ENCODE measurements at regions not wholly inside any gene's neighbourhood (a gene's known extent, or its start where the extent isn't known, plus 50 kb on each side); places are given as distances from the start of the nearest gene placed in this dataset.

GRCh38 chr10:79005126-79005810 lies 63.5 kb upstream of the ZMIZ1 start:
- H3K27ac ChIP-seq, result no peak overlapping the region
- H3K4me1 ChIP-seq, result peaks cover 0 to 10% (median 0%) of the 10 kb centered on the region in 3 donors
- TF ChIP-seq CTCF (IDR thresholded peaks at IDR 0.05), result no peak
- H3K27me3 ChIP-seq, result no peaks in the 10 kb centered on the region
- H3K36me3 ChIP-seq, result no peaks in the 10 kb centered on the region
- DNase-seq (no peak), ATAC-seq (no peak), FAIRE-seq (no peak)
- no peaks in the 10 kb centered on the region for H3K9me3 ChIP-seq
- 72 to 75% methylated on average over 11 of the region's 11 CpGs for WGBS, 2 donors
- intact Hi-C loops (cut with DNase I), result no loop called here
- no peak overlapping the region for H3K4me3 ChIP-seq

- FAIRE-seq, result no peak
- Histone ChIP-seq H3K27me3 (no peaks in the 10 kb centered on the region), H3K27ac (no peak overlapping the region), H3K4me1 (peaks cover 0 to 10% (median 0%) of the 10 kb centered on the region in 3 donors), H3K9me3 (no peaks in the 10 kb centered on the region), H3K4me3 (no peak overlapping the region), H3K36me3 (no peaks in the 10 kb centered on the region)
- intact Hi-C loops (cut with DNase I), result no loop called here
- WGBS, 2 donors, result 93 to 95% methylated on average over 8 of the region's 8 CpGs
- no peak for ATAC-seq
- no peak for DNase-seq
- no peak for TF ChIP-seq CTCF (IDR thresholded peaks at IDR 0.05)
Observed at GRCh38 chr10:79007018-79007417, 61.7 kb upstream of the ZMIZ1 start.

GRCh38 chr10:79007421-79008319 lies 61.1 kb upstream of the ZMIZ1 start:
- Histone ChIP-seq H3K4me1 (peaks cover 0 to 10% (median 0%) of the 10 kb centered on the region in 3 donors), H3K27ac (no peak overlapping the region), H3K9me3 (no peaks in the 10 kb centered on the region), H3K36me3 (no peaks in the 10 kb centered on the region), H3K4me3 (no peak overlapping the region), H3K27me3 (no peaks in the 10 kb centered on the region)
- ATAC-seq (peak in 3 of 4 donors; percentile 14 to 49 (median 33)), FAIRE-seq (no peak), DNase-seq (no peak)
- no peak for TF ChIP-seq CTCF (IDR thresholded peaks at IDR 0.05)
- intact Hi-C loops (cut with DNase I), result no loop called here
- 73 to 80% methylated on average over 5 of the region's 5 CpGs for whole genome bisulfite sequencing, 2 donors

- no peak for DNase-seq
- Histone ChIP-seq H3K9me3 (no peaks in the 10 kb centered on the region), H3K27me3 (no peaks in the 10 kb centered on the region), H3K27ac (no peak overlapping the region), H3K36me3 (no peaks in the 10 kb centered on the region), H3K4me1 (peaks cover 0 to under 1% (median 0%) of the 10 kb centered on the region in 3 donors), H3K4me3 (no peak overlapping the region)
- peak in 3 of 4 donors; percentile 24 to 52 (median 33) for ATAC-seq
- intact Hi-C loops (cut with DNase I), result no loop called here
- FAIRE-seq, result no peak
- WGBS, 2 donors, result 72 to 81% methylated on average over 5 of the region's 5 CpGs
- no peak for TF ChIP-seq CTCF (IDR thresholded peaks at IDR 0.05)
Observed at GRCh38 chr10:79009145-79009544, 59.6 kb upstream of the ZMIZ1 start.

Measured in pancreas (tissue), 10 donors.